ENCODE measurements at regions not wholly inside any gene's neighbourhood (a gene's known extent, or its start where the extent isn't known, plus 50 kb on each side); places are given as distances from the start of the nearest gene placed in this dataset.

GRCh38 chr11:32290783-32291182 is 144.6 kb downstream of the WT1 start (continued):
- TF ChIP-seq ZNF318 (CRISPR knock-in tag; IDR thresholded peaks at IDR 0.05) (no peak), SIX4 (CRISPR knock-in tag; IDR thresholded peaks at IDR 0.05) (no peak), ZNF740 (CRISPR knock-in tag; IDR thresholded peaks at IDR 0.05) (no peak), GLI4 (CRISPR knock-in tag; IDR thresholded peaks at IDR 0.05; ENCODE audit: borderline replicate concordance) (no peak), ZNF280D (CRISPR knock-in tag; IDR thresholded peaks at IDR 0.05) (no peak), ZMYM3 (CRISPR knock-in tag; IDR thresholded peaks at IDR 0.05) (no peak), MXD3 (CRISPR knock-in tag; IDR thresholded peaks at IDR 0.05) (no peak), ZXDC (CRISPR knock-in tag; IDR thresholded peaks at IDR 0.05) (no peak)
